Coronary artery (tissue), 2 donors: ENCODE measurements at regions not wholly inside any gene's neighbourhood (a gene's known extent, or its start where the extent isn't known, plus 50 kb on each side); places are given as distances from the start of the nearest gene placed in this dataset.

ENCODE experiments used
- DNase-seq: peaks from one replicate; pipeline ENCODE4 v3.0.0-alpha.2; 2017; ENCODE audit warnings: low spot score
- H3K27ac ChIP-seq, 2 donors: fragments of 200-600 bp; sonication (generic); one replicate each; pipeline ENCODE4 v1.5.1; 2016 to 2019
- H3K4me3 ChIP-seq: fragments of 200-600 bp; sonication (generic); 2 replicates; pipeline ENCODE4 v1.5.1; 2016; ENCODE audit warnings: mild to moderate bottlenecking, moderate library complexity
- CTCF ChIP-seq: fragments of 200-600 bp; sonication (generic); IDR thresholded peaks from one replicate; pipeline ENCODE4 v1.5.1; 2019; ENCODE audit warnings: antibody characterized with exemption

- H3K27ac ChIP-seq, result no peak overlapping the region
- DNase-seq, result no peak
- no peak for TF ChIP-seq CTCF
- H3K4me3 ChIP-seq, result no peak overlapping the region
Observed at GRCh38 chr20:56801971-56802755, 173.1 kb downstream of the TFAP2C start.

GRCh38 chr20:56802805-56803204, 173.7 kb downstream of the TFAP2C start:
- no peak for DNase-seq

GRCh38 chr20:56805313-56805712, 176.2 kb downstream of the TFAP2C start:
- Histone ChIP-seq H3K27ac (no peak overlapping the region), H3K4me3 (no peak overlapping the region)
- no peak for TF ChIP-seq CTCF
- DNase-seq, result no peak

More at GRCh38 chr20:56802805-56803204, 173.7 kb downstream of the TFAP2C start:
- Histone ChIP-seq H3K27ac (no peak overlapping the region), H3K4me3 (no peak overlapping the region)
- no peak for TF ChIP-seq CTCF

GRCh38 chr20:56805966-56806365, 176.9 kb downstream of the TFAP2C start:
- DNase-seq, result no peak
- no peak overlapping the region for H3K4me3 ChIP-seq
- no peak overlapping the region for H3K27ac ChIP-seq
- TF ChIP-seq CTCF, result no peak

- no peak for TF ChIP-seq CTCF
- Histone ChIP-seq H3K27ac (no peak overlapping the region), H3K4me3 (no peak overlapping the region)
- no peak for DNase-seq
Observed at GRCh38 chr20:56806952-56807517, 177.9 kb downstream of the TFAP2C start.

DNA sequence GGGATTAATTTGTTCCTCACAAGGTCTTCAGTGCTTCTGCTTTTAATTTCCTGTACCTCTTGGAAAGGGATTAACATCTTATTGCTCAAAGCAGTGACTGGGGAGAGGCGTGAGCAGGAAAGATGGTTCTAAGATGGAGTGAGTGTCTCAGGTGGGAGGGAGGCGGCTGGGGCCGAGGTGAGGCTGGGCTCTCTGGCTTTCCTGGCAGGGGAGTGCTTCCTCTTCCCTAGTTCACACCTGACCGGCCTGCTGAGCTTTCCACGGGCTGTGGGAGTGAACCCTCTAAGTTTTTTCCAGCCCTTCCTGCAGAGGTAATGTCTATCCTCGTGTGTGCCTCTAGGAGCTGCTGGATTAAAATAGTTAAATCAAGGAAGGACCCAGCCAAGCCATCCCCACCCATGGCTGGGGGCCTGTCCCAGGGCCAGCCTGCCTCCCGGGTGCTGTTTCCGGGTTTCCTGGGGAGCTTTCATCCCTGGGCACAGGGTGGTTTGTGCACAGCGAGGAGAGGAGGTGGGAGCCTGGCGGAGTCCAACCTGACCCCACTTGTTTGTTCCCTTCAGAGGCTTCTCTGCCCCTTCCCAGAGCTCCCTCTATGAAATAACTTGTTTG, 179.1 kb downstream of the TFAP2C start:
- no peak overlapping the region for H3K4me3 ChIP-seq

More for the DNA sequence above, 179.1 kb downstream of the TFAP2C start:
- TF ChIP-seq CTCF, result no peak
- H3K27ac ChIP-seq, result no peak overlapping the region
- no peak for DNase-seq
